ENCODE measurements at regions not wholly inside any gene's neighbourhood (a gene's known extent, or its start where the extent isn't known, plus 50 kb on each side); places are given as distances from the start of the nearest gene placed in this dataset.

DNA sequence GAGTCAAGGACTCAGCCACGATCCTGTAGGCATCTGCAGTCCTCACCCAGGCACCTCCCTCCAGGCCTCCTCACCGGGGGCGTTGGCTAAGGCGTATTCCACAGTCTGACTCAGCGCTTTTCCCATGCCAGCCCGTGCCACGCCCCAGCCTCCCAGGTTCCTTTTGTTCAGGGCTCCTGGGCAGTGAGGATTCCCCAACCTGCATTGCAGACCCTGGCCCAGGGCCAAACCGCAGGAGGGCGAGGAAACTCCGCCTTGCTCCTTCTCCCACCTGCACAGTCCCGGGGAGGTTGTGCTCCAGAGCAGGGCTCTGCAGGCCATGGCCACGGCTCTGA is 202.8 kb upstream of the CST7 start:
- TF ChIP-seq, protein P1, sequence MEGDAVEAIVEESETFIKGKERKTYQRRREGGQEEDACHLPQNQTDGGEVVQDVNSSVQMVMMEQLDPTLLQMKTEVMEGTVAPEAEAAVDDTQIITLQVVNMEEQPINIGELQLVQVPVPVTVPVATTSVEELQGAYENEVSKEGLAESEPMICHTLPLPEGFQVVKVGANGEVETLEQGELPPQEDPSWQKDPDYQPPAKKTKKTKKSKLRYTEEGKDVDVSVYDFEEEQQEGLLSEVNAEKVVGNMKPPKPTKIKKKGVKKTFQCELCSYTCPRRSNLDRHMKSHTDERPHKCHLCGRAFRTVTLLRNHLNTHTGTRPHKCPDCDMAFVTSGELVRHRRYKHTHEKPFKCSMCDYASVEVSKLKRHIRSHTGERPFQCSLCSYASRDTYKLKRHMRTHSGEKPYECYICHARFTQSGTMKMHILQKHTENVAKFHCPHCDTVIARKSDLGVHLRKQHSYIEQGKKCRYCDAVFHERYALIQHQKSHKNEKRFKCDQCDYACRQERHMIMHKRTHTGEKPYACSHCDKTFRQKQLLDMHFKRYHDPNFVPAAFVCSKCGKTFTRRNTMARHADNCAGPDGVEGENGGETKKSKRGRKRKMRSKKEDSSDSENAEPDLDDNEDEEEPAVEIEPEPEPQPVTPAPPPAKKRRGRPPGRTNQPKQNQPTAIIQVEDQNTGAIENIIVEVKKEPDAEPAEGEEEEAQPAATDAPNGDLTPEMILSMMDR (IDR thresholded peaks at IDR 0.05) = no peak
- no peaks in the 10 kb centered on the region for H3K4me1 ChIP-seq (ENCODE audit: control insufficient read depth, insufficient read depth, low read length)
- Mint-ChIP-seq H3K4me1 (no peaks in the 10 kb centered on the region), H3K9me3 (no peaks in the 10 kb centered on the region), H3K36me3 (no peaks in the 10 kb centered on the region), H3K27ac (no peak overlapping the region), H3K27me3 (ENCODE audit: low read depth in 2 of 2) (peaks cover 2 to 15% of the 10 kb centered on the region in 2 donors), H3K4me3 (no peak overlapping the region)
- ATAC-seq (no peak), DNase-seq (no peak)
- H3K27me3 ChIP-seq (ENCODE audit: control insufficient read depth, insufficient read depth, low read length) = no peaks in the 10 kb centered on the region
- no peak overlapping the region for H3K27ac ChIP-seq (ENCODE audit: low read length)
- no peaks in the 10 kb centered on the region for H3K36me3 ChIP-seq (ENCODE audit: control insufficient read depth, insufficient read depth, low read length)
- H3K9me3 ChIP-seq (ENCODE audit: control insufficient read depth, insufficient read depth, low read length) = no peaks in the 10 kb centered on the region
- intact Hi-C loops (cut with micrococcal nuclease) = no loop called here
- no peak overlapping the region for H3K4me3 ChIP-seq (ENCODE audit: low read length)
- 70% methylated on average over 12 of the region's 12 CpGs for WGBS (ENCODE audit: insufficient coverage)

DNA sequence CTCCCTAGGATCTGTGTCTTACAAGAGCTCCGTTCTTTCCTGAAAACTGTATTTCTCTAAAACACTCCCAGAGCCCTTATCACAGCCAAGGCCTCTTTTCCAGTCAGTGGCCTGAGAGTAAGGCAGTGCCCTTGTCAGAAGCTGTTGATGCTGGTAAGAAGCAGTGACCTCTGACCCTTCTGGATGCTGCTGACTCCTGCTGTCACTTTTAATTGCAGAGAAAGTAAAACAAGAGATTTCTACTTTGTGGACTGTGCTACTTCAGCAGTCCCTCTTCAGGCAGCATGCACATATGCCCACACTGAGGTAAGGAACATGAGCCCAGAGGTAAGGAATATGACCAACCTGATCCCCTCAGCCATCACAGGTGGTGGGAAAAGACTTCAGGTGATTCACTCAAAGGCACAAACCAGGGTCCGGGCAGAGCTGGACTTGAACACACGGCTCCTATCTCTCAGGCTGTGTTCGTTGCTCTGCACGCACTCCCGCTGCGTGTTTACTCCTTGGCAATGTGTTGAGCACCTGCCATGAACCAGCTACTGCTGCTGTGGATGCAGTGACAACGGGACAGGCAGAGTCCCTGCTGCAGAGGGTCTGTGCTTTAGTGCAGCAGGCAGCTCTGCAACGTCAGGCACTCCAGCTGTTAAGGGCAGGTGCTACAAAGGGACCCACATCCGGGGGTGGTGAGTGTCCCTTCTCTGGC is 201.9 kb upstream of the CST7 start:
- Histone ChIP-seq H3K27ac (ENCODE audit: low read length) (no peak overlapping the region), H3K36me3 (ENCODE audit: control insufficient read depth, insufficient read depth, low read length) (no peaks in the 10 kb centered on the region), H3K4me3 (ENCODE audit: low read length) (no peak overlapping the region), H3K9me3 (ENCODE audit: control insufficient read depth, insufficient read depth, low read length) (no peaks in the 10 kb centered on the region), H3K4me1 (ENCODE audit: control insufficient read depth, insufficient read depth, low read length) (no peaks in the 10 kb centered on the region), H3K27me3 (ENCODE audit: control insufficient read depth, insufficient read depth, low read length) (no peaks in the 10 kb centered on the region)
- DNase-seq (no peak), ATAC-seq (no peak)
- WGBS (ENCODE audit: insufficient coverage) = 86% methylated on average over 10 of the region's 10 CpGs
- Mint-ChIP-seq H3K27me3 (ENCODE audit: low read depth in 2 of 2) (peaks cover 2 to 15% of the 10 kb centered on the region in 2 donors), H3K4me1 (no peaks in the 10 kb centered on the region), H3K36me3 (no peaks in the 10 kb centered on the region), H3K4me3 (no peak overlapping the region), H3K27ac (no peak overlapping the region), H3K9me3 (no peaks in the 10 kb centered on the region)
- intact Hi-C loops (cut with micrococcal nuclease) = no loop called here
- TF ChIP-seq, protein P1 (IDR thresholded peaks at IDR 0.05) = no peak

DNA sequence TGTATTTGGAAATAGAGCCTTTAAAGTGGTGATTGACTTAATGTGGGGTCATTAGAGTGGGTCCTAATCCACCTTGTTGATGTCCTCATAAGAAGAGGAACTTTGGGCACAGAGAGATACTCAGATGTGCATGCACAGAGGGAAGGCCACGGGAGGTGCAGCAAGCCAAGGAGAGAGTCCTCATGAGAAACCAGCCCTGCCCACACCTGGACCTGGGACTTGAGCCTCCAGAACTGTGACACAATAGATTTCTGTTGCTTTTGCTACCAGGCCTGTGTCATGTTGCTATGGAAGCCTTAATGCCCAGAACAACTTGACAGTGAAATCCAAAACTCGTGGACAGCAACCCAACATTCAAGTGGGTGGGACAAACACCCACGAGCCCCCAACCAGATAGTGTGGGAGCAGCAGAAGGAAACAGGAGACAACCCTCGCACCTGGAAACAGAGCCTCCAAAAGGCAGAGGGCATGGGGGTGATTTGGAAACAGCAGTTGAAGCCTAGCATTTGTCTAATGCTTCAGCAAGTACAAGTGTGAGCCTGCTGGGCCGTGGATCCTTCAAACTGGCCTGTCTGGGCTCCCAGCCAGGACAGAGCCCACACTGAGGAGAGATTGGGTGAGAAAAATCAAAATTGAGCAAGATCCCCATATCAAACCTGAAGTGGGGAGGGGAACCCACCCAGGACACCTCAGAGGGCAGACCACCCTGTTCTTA is 201.0 kb upstream of the CST7 start:
- H3K27me3 ChIP-seq (ENCODE audit: control insufficient read depth, insufficient read depth, low read length) = no peaks in the 10 kb centered on the region
- H3K36me3 ChIP-seq (ENCODE audit: control insufficient read depth, insufficient read depth, low read length) = no peaks in the 10 kb centered on the region
- H3K27ac Mint-ChIP-seq = no peak overlapping the region
- H3K4me1 ChIP-seq (ENCODE audit: control insufficient read depth, insufficient read depth, low read length) = no peaks in the 10 kb centered on the region
- H3K4me1 Mint-ChIP-seq = no peaks in the 10 kb centered on the region
- 81% methylated on average over 5 of the region's 5 CpGs for WGBS (ENCODE audit: insufficient coverage)
- intact Hi-C loops (cut with micrococcal nuclease) = no loop called here
- TF ChIP-seq, protein P1 (IDR thresholded peaks at IDR 0.05) = no peak
- no peak overlapping the region for H3K4me3 Mint-ChIP-seq
- H3K27ac ChIP-seq (ENCODE audit: low read length) = no peak overlapping the region
- H3K4me3 ChIP-seq (ENCODE audit: low read length) = no peak overlapping the region
- no peak for DNase-seq
- H3K9me3 ChIP-seq (ENCODE audit: control insufficient read depth, insufficient read depth, low read length) = no peaks in the 10 kb centered on the region
- no peaks in the 10 kb centered on the region for H3K36me3 Mint-ChIP-seq
- H3K27me3 Mint-ChIP-seq (ENCODE audit: low read depth in 2 of 2) = peaks cover 2 to 15% of the 10 kb centered on the region in 2 donors
- H3K9me3 Mint-ChIP-seq = no peaks in the 10 kb centered on the region
- no peak for ATAC-seq
